ENCODE measurements at regions not wholly inside any gene's neighbourhood (a gene's known extent, or its start where the extent isn't known, plus 50 kb on each side); places are given as distances from the start of the nearest gene placed in this dataset.

- H3K4me1 ChIP-seq, result no peaks in the 10 kb centered on the region
- CTCF ChIA-PET, result no interaction called here
- POLR2A ChIA-PET, result no interaction called here
- H3K4me2 ChIP-seq, result no peak overlapping the region
- no peak for FAIRE-seq
- DNase-seq (ENCODE audit: low read depth in 1 of 2, low spot score in 1 of 2), result no peak
- no peak overlapping the region for H3K27ac ChIP-seq
- 5% methylated on average over 3 of the region's 6 CpGs for WGBS (ENCODE audit: missing lambda C conversion rate)
- H3K9me3 ChIP-seq, result no peaks in the 10 kb centered on the region
- no peak for ATAC-seq
- no peak for TF ChIP-seq HOXA7 (CRISPR knock-in tag; IDR thresholded peaks at IDR 0.05)
- no peak for TF ChIP-seq ZNF302 (CRISPR knock-in tag; IDR thresholded peaks at IDR 0.05)
- TF ChIP-seq KDM5A (IDR thresholded peaks at IDR 0.05), result no peak
- TF ChIP-seq MAFK (IDR thresholded peaks at IDR 0.05; ENCODE audit: partially characterized antibody), result no peak
- TF ChIP-seq ZC3H11A (IDR thresholded peaks at IDR 0.05), result no peak
- TF ChIP-seq BHLHE40 (IDR thresholded peaks at IDR 0.05; ENCODE audit: low read depth, low read length), result no peak
- no peak for TF ChIP-seq HEYL (CRISPR knock-in tag; IDR thresholded peaks at IDR 0.05)
- TF ChIP-seq SMC3 (IDR thresholded peaks at IDR 0.05), result no peak
- TF ChIP-seq NFE2L2 (conservative IDR thresholded peaks at IDR 0.05; ENCODE audit: low read length), result no peak
- H3K4me3 ChIP-seq, result no peak overlapping the region
Measured at GRCh38 chr11:39664023-39664422, 1795.4 kb downstream of the LRRC4C start.

GRCh38 chr11:39661890-39662289 lies 1797.6 kb downstream of the LRRC4C start:
- POLR2A ChIA-PET, result no interaction called here
- DNase-seq (ENCODE audit: low read depth in 1 of 2, low spot score in 1 of 2) (no peak), FAIRE-seq (no peak), ATAC-seq (no peak)
- Histone ChIP-seq H3K4me3 (no peak overlapping the region), H3K27ac (no peak overlapping the region), H3K9me3 (no peaks in the 10 kb centered on the region), H3K4me1 (no peaks in the 10 kb centered on the region), H3K4me2 (no peak overlapping the region)
- TF ChIP-seq ATOH8 (CRISPR knock-in tag; IDR thresholded peaks at IDR 0.05; ENCODE audit: low read depth) (no peak), JUNB (IDR thresholded peaks at IDR 0.05) (no peak), CEBPB (IDR thresholded peaks at IDR 0.05) (no peak), CHD2 (IDR thresholded peaks at IDR 0.05; ENCODE audit: low read length, partially characterized antibody) (no peak), RCOR1 (IDR thresholded peaks at IDR 0.05; ENCODE audit: low read depth, low read length) (no peak), EHMT2 (IDR thresholded peaks at IDR 0.05; ENCODE audit: low read depth) (no peak)
- CTCF ChIA-PET, result no interaction called here

GRCh38 chr11:39651857-39652461 lies 1807.5 kb downstream of the LRRC4C start:
- Histone ChIP-seq H3K4me3 (no peak overlapping the region), H3K4me2 (no peak overlapping the region), H3K9me3 (no peaks in the 10 kb centered on the region), H3K27ac (no peak overlapping the region), H3K4me1 (no peaks in the 10 kb centered on the region)
- no peak for FAIRE-seq
- no peak for ATAC-seq
- WGBS (ENCODE audit: missing lambda C conversion rate), result 2% methylated on average over 14 of the region's 24 CpGs
- DNase-seq (ENCODE audit: low read depth in 1 of 2, low spot score in 1 of 2), result no peak
- TF ChIP-seq EHF (CRISPR knock-in tag; IDR thresholded peaks at IDR 0.05) (no peak), ZNF302 (CRISPR knock-in tag; IDR thresholded peaks at IDR 0.05) (no peak), MYC (IDR thresholded peaks at IDR 0.05; ENCODE audit: borderline replicate concordance, low read length) (no peak), ZC3H11A (IDR thresholded peaks at IDR 0.05) (no peak), REST (IDR thresholded peaks at IDR 0.05) (no peak), CEBPB (IDR thresholded peaks at IDR 0.05) (no peak), CHD4 (IDR thresholded peaks at IDR 0.05; ENCODE audit: borderline replicate concordance) (no peak), KDM5A (IDR thresholded peaks at IDR 0.05) (no peak), NPAS2 (CRISPR knock-in tag; IDR thresholded peaks at IDR 0.05; ENCODE audit: borderline replicate concordance) (no peak), FOSB (CRISPR knock-in tag; IDR thresholded peaks at IDR 0.05) (no peak), CBX8 (IDR thresholded peaks at IDR 0.05) (no peak), PBX3 (IDR thresholded peaks at IDR 0.05) (no peak), ESRRA (IDR thresholded peaks at IDR 0.05; ENCODE audit: borderline replicate concordance, low read length) (no peak), MAX (IDR thresholded peaks at IDR 0.05) (no peak), HDAC2 (IDR thresholded peaks at IDR 0.05) (no peak), FOSL2 (IDR thresholded peaks at IDR 0.05) (no peak), FOSL2 (CRISPR knock-in tag; IDR thresholded peaks at IDR 0.05) (no peak), CBX2 (IDR thresholded peaks at IDR 0.05; ENCODE audit: borderline replicate concordance, low read depth) (no peak), RNF2 (IDR thresholded peaks at IDR 0.05; ENCODE audit: borderline replicate concordance, low read depth) (no peak)
- CTCF ChIA-PET, result no interaction called here
- POLR2A ChIA-PET, result no interaction called here

Data from A549 (cell line).